ENCODE measurements at regions not wholly inside any gene's neighbourhood (a gene's known extent, or its start where the extent isn't known, plus 50 kb on each side); places are given as distances from the start of the nearest gene placed in this dataset.

DNA sequence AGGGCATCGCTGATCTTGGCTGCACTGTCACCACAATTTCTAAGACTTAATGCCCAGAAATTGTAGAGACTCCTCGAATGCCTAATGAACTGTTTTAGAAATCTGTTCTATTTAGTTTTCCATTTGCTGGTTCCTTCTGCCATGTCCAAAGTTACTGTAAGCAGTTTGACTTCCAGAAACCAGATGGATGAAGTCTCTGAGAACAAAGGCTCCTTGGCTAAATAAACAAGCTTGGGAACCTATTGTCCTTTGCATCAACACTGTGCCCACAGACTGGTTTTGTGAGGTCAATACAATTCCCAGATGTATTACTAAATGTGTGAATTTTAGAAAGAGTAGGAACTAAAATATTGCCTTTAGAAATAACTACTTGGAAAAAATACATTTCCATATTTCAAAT lies 600.2 kb downstream of the NYAP2 start:
- no peaks in the 10 kb centered on the region for H3K36me3 ChIP-seq (replicated peaks)
- no peaks in the 10 kb centered on the region for H3K27me3 ChIP-seq (ENCODE audit: low read depth)
- in situ Hi-C loops (cut with MboI; ENCODE audit: low sequenced_read_pairs), result no loop called here
- no peaks in the 10 kb centered on the region for H3K4me1 ChIP-seq
- no peak overlapping the region for H3K4me3 ChIP-seq
- no peaks in the 10 kb centered on the region for H3K9me3 ChIP-seq
- no peak for DNase-seq (ENCODE audit: low spot score in 2 of 2)

DNA sequence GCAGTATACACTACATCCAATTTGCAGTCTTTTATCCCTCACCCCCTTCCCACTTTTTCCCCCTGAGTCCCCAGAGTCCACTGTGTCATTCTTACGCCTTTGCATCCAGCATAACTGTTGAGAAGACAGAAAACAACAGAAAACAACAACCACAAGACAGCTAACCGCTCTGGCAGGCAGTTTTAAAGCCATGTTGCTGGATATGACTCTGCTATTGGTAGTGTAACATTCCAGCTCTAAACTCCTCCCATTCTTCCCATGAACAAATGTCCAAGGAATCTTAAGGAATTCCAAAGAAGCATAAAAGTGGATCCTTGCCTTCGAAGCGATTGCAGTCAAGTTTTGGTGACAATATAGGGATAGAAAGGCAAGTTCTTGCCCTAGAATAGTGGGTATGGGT lies 599.1 kb downstream of the NYAP2 start:
- Histone ChIP-seq H3K36me3 (replicated peaks) (no peaks in the 10 kb centered on the region), H3K9me3 (no peaks in the 10 kb centered on the region), H3K27me3 (ENCODE audit: low read depth) (no peaks in the 10 kb centered on the region), H3K4me1 (no peaks in the 10 kb centered on the region), H3K4me3 (no peak overlapping the region)
- DNase-seq (ENCODE audit: low spot score in 2 of 2), result no peak
- in situ Hi-C loops (cut with MboI; ENCODE audit: low sequenced_read_pairs), result no loop called here

DNA sequence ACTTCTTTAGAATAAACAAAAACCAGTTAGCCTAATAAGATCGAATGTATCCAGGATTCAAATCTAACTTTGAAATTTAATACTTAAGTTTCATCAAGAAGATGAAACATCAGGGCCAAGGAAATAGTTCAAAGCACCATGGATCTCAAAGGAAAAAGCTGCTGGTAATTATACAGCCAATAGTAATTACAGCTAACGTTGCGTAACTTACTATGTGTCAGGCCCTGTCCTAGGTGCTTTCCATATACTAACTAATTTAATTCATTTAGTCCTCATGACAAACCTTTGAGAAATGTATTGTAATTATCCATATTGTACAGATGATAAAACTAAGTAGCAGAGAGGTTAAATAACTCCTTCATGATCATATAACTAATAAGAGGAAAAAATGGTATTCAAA lies 598.6 kb downstream of the NYAP2 start:
- Histone ChIP-seq H3K27me3 (ENCODE audit: low read depth) (no peaks in the 10 kb centered on the region), H3K36me3 (replicated peaks) (no peaks in the 10 kb centered on the region), H3K4me1 (no peaks in the 10 kb centered on the region), H3K9me3 (no peaks in the 10 kb centered on the region), H3K4me3 (no peak overlapping the region)
- in situ Hi-C loops (cut with MboI; ENCODE audit: low sequenced_read_pairs), result no loop called here
- no peak for DNase-seq (ENCODE audit: low spot score in 2 of 2)

DNA sequence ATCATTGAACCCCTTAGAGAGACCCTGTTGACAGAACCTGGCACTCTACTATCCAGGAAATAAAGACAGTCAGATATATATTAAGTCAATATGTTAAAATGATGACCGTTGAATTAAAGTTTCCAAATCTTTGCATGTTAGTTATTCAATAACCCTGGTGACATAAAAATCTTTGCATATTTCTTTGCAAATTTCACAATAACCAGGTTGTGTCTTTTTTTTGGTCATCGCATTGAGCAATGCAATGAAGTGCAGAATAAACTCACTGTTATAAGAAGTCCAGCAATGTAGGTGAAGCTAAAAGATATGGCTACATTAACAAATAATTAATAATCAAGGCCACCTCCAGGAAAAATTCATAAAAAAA lies 596.9 kb downstream of the NYAP2 start:
- H3K4me3 ChIP-seq, result no peak overlapping the region
- no peaks in the 10 kb centered on the region for H3K4me1 ChIP-seq
- H3K27me3 ChIP-seq (ENCODE audit: low read depth), result no peaks in the 10 kb centered on the region
- no peak for DNase-seq (ENCODE audit: low spot score in 2 of 2)
- no peaks in the 10 kb centered on the region for H3K36me3 ChIP-seq (replicated peaks)
- H3K9me3 ChIP-seq, result no peaks in the 10 kb centered on the region
- in situ Hi-C loops (cut with MboI; ENCODE audit: low sequenced_read_pairs), result no loop called here

DNA sequence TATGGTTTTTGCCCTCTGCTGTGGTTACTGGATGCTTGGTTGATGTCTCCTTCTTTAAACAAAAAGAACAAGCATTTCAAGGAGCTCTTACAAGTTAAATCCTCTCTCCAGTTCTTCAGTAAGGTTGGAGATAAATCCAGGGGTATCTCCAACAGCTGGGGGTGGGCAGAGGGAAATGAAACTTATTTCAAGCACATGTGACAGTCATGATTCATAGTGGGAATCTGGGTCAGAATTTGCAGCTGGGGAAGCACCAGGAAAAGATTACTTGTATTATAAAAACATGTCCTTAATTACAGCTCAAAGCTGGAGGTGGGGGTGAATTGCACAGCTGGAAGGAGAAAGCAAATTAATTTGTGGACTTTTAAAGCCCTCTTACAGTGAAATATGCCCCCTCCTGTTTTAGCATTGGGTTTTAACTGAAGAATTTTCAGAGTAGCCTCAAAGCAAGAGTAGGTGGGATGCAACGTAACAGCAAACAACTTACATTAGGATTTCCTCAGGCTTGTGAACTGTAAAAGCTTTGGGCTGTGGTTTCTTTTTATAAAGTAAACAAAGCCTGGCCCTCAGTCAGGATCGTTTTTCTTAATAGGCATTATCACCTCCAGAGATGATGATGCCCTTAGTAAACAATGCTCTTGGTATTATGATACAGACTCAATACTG lies 596.4 kb downstream of the NYAP2 start:
- Histone ChIP-seq H3K9me3 (no peaks in the 10 kb centered on the region), H3K36me3 (replicated peaks) (no peaks in the 10 kb centered on the region), H3K4me1 (no peaks in the 10 kb centered on the region), H3K27me3 (ENCODE audit: low read depth) (no peaks in the 10 kb centered on the region), H3K4me3 (no peak overlapping the region)
- DNase-seq (ENCODE audit: low spot score in 2 of 2), result no peak
- in situ Hi-C loops (cut with MboI; ENCODE audit: low sequenced_read_pairs), result no loop called here

DNA sequence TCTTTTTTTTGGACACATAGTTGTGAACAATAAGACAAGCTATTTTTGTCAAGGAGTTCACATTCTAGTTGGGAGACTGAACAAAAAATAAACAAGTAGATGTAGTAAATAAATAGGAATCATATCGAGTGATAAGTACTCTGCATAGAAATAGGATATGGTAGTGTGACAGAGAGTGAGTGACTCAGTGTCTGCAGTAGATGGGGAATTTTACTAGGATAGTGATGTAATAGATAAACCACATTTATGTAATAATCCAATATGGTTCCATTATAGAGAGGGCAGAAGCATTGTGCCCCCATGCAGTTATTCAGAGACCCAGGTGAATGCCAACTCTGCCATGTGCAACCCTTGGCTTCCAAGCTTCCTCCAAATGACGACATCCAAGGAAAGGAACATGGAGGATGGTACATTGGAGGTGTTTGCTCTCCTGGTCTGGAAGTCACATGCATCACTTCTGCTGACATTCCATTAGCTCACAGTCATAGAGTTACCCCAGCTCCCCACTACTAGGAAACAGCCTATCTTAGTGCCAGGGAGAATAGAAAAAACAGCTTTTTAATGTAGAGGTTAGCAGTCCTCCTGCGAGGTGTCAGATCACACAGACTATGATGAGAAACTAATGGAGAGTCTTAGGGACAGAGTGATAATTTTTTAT lies 595.4 kb downstream of the NYAP2 start:
- H3K4me1 ChIP-seq, result no peaks in the 10 kb centered on the region
- H3K27me3 ChIP-seq (ENCODE audit: low read depth), result no peaks in the 10 kb centered on the region
- no peaks in the 10 kb centered on the region for H3K9me3 ChIP-seq
- no peaks in the 10 kb centered on the region for H3K36me3 ChIP-seq (replicated peaks)
- H3K4me3 ChIP-seq, result no peak overlapping the region
- in situ Hi-C loops (cut with MboI; ENCODE audit: low sequenced_read_pairs), result no loop called here
- DNase-seq (ENCODE audit: low spot score in 2 of 2), result no peak

DNA sequence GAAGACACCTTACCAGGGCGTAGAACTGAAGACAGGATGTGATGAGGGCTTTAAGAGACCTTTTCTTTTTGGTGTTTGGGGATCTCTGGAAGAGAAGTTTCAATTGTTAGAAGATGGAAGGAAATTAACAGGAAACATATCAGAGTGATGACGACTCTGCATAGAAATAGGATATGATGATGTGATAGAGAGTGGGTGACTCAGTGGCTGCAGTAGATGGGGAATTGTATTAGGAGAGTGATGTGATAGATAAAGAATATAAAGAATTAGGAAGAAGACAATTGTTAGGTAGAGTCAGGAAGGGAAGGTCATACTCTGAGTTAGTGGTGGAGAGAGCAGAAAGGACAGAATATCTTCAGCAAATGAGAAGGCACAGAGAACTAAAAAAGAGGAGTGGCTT lies 593.9 kb downstream of the NYAP2 start:
- no peak overlapping the region for H3K4me3 ChIP-seq
- no peaks in the 10 kb centered on the region for H3K27me3 ChIP-seq (ENCODE audit: low read depth)
- no peaks in the 10 kb centered on the region for H3K9me3 ChIP-seq
- no peaks in the 10 kb centered on the region for H3K36me3 ChIP-seq (replicated peaks)
- in situ Hi-C loops (cut with MboI; ENCODE audit: low sequenced_read_pairs), result no loop called here
- H3K4me1 ChIP-seq, result no peaks in the 10 kb centered on the region
- DNase-seq (ENCODE audit: low spot score in 2 of 2), result no peak

DNA sequence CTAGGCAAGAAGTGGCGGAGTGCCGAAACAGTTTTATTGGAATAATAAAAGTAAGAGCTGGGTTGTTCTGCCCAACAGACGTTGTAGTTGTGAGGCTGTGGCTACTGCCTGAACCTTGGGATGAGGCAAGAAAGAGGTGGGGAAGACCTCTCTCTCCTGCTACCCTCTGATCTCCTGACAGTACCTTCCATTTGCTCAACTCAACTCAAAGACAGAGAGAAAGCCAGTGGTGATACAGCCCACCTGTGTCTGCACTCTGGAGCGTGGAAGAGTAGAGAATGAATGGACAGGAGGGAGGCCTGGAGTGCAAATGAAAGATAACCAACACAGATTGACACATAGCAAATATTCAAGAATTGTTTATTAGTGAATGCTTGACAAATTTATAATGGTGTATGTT lies 590.3 kb downstream of the NYAP2 start:
- Histone ChIP-seq H3K9me3 (no peaks in the 10 kb centered on the region), H3K4me1 (no peaks in the 10 kb centered on the region), H3K36me3 (replicated peaks) (no peaks in the 10 kb centered on the region), H3K27me3 (ENCODE audit: low read depth) (no peaks in the 10 kb centered on the region), H3K4me3 (no peak overlapping the region)
- in situ Hi-C loops (cut with MboI; ENCODE audit: low sequenced_read_pairs), result no loop called here
- no peak for DNase-seq (ENCODE audit: low spot score in 2 of 2)

DNA sequence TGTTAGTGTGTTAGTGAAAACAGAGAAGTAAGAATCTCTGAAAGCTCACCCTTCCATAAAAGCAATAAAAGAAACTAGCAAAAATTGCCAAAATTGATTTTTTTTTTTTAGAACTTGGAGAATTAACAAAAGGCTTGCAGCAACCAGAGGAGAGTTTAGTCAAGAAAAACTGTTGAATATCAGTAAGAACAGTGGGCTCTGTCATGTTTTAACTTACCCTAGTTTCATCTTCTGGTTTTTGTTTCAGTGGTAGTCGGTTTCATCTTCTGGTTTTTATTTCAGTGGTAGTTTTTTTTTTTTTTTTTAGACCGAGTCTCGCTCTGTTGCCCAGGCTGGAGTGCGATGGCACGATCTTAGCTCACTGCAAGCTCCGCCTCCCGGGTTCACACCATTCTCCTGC lies 580.9 kb downstream of the NYAP2 start:
- Histone ChIP-seq H3K4me1 (no peaks in the 10 kb centered on the region), H3K4me3 (no peak overlapping the region), H3K36me3 (replicated peaks) (no peaks in the 10 kb centered on the region), H3K9me3 (no peaks in the 10 kb centered on the region), H3K27me3 (ENCODE audit: low read depth) (no peaks in the 10 kb centered on the region)
- DNase-seq (ENCODE audit: low spot score in 2 of 2), result no peak
- in situ Hi-C loops (cut with MboI; ENCODE audit: low sequenced_read_pairs), result no loop called here

DNA sequence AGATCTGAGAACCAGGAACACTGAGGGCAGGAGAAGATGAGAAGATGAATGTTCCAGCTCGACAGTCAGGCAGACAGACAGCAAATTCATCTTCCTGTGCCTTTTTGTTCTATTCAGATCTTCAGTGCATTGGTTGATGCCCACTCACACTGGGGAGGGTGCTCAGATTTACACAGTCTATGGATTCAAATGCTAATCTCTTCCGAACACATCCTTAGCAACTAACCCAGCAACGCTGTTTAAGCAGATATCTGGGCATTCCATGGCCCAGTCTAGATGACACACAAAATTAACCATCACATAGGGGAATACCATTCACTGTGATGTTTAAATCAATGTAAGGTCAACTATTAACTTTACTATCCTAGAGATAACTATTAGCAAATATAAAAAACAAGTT lies 571.9 kb downstream of the NYAP2 start:
- no peak for DNase-seq (ENCODE audit: low spot score in 2 of 2)
- Histone ChIP-seq H3K4me1 (no peaks in the 10 kb centered on the region), H3K9me3 (no peaks in the 10 kb centered on the region), H3K27me3 (ENCODE audit: low read depth) (no peaks in the 10 kb centered on the region), H3K4me3 (no peak overlapping the region), H3K36me3 (replicated peaks) (no peaks in the 10 kb centered on the region)
- in situ Hi-C loops (cut with MboI; ENCODE audit: low sequenced_read_pairs), result no loop called here

DNA sequence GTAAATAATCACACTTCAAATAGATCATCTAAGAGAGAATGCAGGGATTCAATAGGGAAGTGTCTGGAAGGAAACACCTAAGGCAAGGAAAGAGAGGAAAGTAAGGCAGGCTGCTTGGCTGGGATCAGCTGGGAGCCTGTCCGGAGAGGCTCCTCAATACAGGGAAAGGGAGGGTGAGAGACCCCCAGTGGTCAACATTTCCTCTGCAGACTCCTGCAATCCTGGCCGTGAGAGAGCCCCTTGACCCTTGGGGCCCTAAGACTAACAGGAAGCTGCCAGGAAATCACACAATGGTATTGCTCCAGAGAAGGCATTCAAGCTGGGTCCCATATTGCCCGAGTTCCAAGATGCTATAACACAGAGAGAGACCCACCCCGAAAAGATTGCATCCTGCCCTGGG lies 549.4 kb downstream of the NYAP2 start:
- no peaks in the 10 kb centered on the region for H3K9me3 ChIP-seq
- no peaks in the 10 kb centered on the region for H3K36me3 ChIP-seq (replicated peaks)
- DNase-seq (ENCODE audit: low spot score in 2 of 2), result no peak
- no peaks in the 10 kb centered on the region for H3K4me1 ChIP-seq
- in situ Hi-C loops (cut with MboI; ENCODE audit: low sequenced_read_pairs), result no loop called here
- no peak overlapping the region for H3K4me3 ChIP-seq
- no peaks in the 10 kb centered on the region for H3K27me3 ChIP-seq (ENCODE audit: low read depth)

DNA sequence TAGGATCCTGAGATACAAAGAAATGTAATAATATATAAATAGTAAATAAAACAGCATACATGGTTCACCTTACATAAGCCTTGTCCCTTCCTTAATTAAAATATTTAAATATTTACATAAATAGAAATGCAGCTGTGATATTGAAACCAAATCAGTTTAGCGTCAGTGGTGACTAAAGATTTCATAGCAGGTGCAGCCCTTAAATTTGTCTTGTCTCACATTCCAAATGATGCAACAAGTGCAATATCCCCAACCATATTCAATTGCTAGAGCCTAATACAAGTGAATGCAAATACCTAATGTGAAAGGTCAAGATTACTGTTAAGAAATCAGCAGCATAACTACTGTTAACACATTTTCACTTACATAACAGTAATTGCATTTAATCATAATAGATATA lies 539.5 kb downstream of the NYAP2 start:
- DNase-seq (ENCODE audit: low spot score in 2 of 2), result no peak
- Histone ChIP-seq H3K36me3 (replicated peaks) (no peaks in the 10 kb centered on the region), H3K4me3 (no peak overlapping the region), H3K9me3 (no peaks in the 10 kb centered on the region), H3K27me3 (ENCODE audit: low read depth) (no peaks in the 10 kb centered on the region), H3K4me1 (no peaks in the 10 kb centered on the region)
- in situ Hi-C loops (cut with MboI; ENCODE audit: low sequenced_read_pairs), result no loop called here

DNA sequence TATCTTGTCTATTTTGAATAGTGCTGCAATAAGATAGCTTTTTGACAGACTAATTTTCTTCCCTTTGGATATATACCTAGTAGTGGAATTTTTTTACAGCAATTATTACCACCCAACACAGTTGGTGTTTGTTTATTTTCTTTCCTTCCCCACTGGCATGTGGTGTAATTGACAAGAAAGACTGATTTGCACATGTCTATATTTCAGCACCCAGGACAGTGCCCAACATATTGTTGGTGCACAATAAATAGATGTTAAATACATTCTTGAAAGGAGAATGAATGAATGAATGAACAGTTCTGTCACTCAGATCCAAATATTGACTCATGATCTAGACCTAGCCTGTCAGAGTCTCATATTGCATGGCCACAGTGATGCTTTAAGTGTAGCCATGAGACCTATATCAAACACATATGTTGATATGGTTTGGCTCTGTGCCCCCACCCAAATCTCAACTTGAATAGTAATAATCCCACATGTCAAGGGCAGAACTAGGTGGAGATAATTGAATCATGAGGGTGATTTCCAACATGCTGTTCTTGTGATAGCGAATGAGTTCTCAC lies 538.2 kb downstream of the NYAP2 start:
- Histone ChIP-seq H3K36me3 (replicated peaks) (no peaks in the 10 kb centered on the region), H3K9me3 (no peaks in the 10 kb centered on the region), H3K4me1 (no peaks in the 10 kb centered on the region), H3K4me3 (no peak overlapping the region), H3K27me3 (ENCODE audit: low read depth) (no peaks in the 10 kb centered on the region)
- in situ Hi-C loops (cut with MboI; ENCODE audit: low sequenced_read_pairs), result no loop called here
- DNase-seq (ENCODE audit: low spot score in 2 of 2), result peak in 1 of 2 experiments; percentile 6

DNA sequence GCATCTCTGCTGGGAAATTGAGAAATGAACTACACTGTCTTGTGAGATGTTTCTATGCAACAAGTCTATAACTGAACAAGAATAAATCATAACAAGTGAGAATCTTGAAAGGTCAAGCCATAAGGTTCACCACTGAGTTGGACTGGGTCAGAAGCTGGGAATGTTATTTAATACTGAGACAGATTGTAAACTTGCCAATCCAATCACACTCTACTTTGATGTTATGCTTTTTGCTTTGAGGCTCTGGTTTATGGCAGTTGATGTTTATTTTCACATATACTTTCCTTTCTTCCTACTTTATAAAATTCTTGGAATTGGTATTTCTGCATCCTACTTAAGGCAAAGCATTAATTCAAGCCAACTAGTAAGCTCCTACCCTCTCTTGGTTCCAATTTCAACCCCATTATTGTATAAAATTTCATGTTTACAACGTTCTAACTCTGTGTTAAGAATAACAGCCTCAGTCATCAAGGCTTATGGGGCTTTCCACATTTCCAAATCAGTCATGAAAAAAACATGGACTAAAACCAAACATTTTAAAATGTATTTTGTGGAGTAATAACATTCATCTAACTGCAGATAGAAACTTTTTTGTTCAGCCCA lies 533.4 kb downstream of the NYAP2 start:
- in situ Hi-C loops (cut with MboI; ENCODE audit: low sequenced_read_pairs), result no loop called here
- H3K27me3 ChIP-seq (ENCODE audit: low read depth), result no peaks in the 10 kb centered on the region
- DNase-seq (ENCODE audit: low spot score in 2 of 2), result no peak
- no peaks in the 10 kb centered on the region for H3K36me3 ChIP-seq (replicated peaks)
- H3K4me1 ChIP-seq, result no peaks in the 10 kb centered on the region
- H3K9me3 ChIP-seq, result no peaks in the 10 kb centered on the region
- no peak overlapping the region for H3K4me3 ChIP-seq

All from HAP-1 (cell line).